GM18520 (cell line): ENCODE measurements at regions not wholly inside any gene's neighbourhood (a gene's known extent, or its start where the extent isn't known, plus 50 kb on each side); places are given as distances from the start of the nearest gene placed in this dataset.
"Not testable (repeated sequence)": the region's sequence is repeated elsewhere in the genome, so short reads cannot be mapped to it uniquely, and the experiment has no call there.

Experiments used
- ATAC-seq: cut with Tn5 transposase; IDR thresholded peaks from one replicate; pipeline ENCODE4 v1.9.1; 2021; ENCODE audit not compliant: unreplicated experiment

- ATAC-seq = no peak
Observed at GRCh38 chr3:95586754-95587153, 1227.6 kb upstream of the EPHA6 start.

GRCh38 chr3:95587641-95588040 is 1226.8 kb upstream of the EPHA6 start:
- ATAC-seq = not testable (repeated sequence)

- ATAC-seq = no peak
Observed at GRCh38 chr3:95588473-95588872, 1225.9 kb upstream of the EPHA6 start.

- ATAC-seq = no peak
Observed at GRCh38 chr3:95595416-95596075, 1218.8 kb upstream of the EPHA6 start.

- ATAC-seq = no peak
Observed at GRCh38 chr3:95607926-95608325, 1206.5 kb upstream of the EPHA6 start.

GRCh38 chr3:95609411-95609810 is 1205.0 kb upstream of the EPHA6 start:
- ATAC-seq = no peak

- no peak for ATAC-seq
Observed at GRCh38 chr3:95612611-95613010, 1201.8 kb upstream of the EPHA6 start.

- ATAC-seq = no peak
Observed at GRCh38 chr3:95613993-95614392, 1200.4 kb upstream of the EPHA6 start.

GRCh38 chr3:95615592-95616310 is 1198.6 kb upstream of the EPHA6 start:
- ATAC-seq = no peak

GRCh38 chr3:95626107-95626506 is 1188.3 kb upstream of the EPHA6 start:
- ATAC-seq = no peak

GRCh38 chr3:95627293-95627692 is 1187.1 kb upstream of the EPHA6 start:
- ATAC-seq = no peak

- ATAC-seq = no peak
Observed at GRCh38 chr3:95627697-95628096, 1186.7 kb upstream of the EPHA6 start.

GRCh38 chr3:95629802-95630201 is 1184.6 kb upstream of the EPHA6 start:
- no peak for ATAC-seq

- no peak for ATAC-seq
Observed at GRCh38 chr3:95645291-95645690, 1169.1 kb upstream of the EPHA6 start.

GRCh38 chr3:95654570-95655362 is 1159.6 kb upstream of the EPHA6 start:
- no peak for ATAC-seq

GRCh38 chr3:95655363-95655986 is 1158.9 kb upstream of the EPHA6 start:
- ATAC-seq = no peak

GRCh38 chr3:95670765-95671164 is 1143.6 kb upstream of the EPHA6 start:
- ATAC-seq = no peak

GRCh38 chr3:95673215-95673614 is 1141.2 kb upstream of the EPHA6 start:
- no peak for ATAC-seq

GRCh38 chr3:95705786-95706418 is 1108.5 kb upstream of the EPHA6 start:
- no peak for ATAC-seq

GRCh38 chr3:95707268-95707667 is 1107.1 kb upstream of the EPHA6 start:
- ATAC-seq = no peak

- no peak for ATAC-seq
Observed at GRCh38 chr3:95710684-95711083, 1103.7 kb upstream of the EPHA6 start.
